PC-9 (cell line): ENCODE measurements at regions not wholly inside any gene's neighbourhood (a gene's known extent, or its start where the extent isn't known, plus 50 kb on each side); places are given as distances from the start of the nearest gene placed in this dataset.

Experiments
- BruUV-seq: library from RNA; stranded (reverse); fragments of 400-500 nt; replicated peaks from 2 replicates; lab custom pipeline; 2021; lab: Mats Ljungman, UMichigan
- CTCF ChIA-PET: fragments of 300-600 bp; sonication (Branson Sonifier 250); formaldehyde crosslinking; loops from one replicate; lab custom pipeline; 2022; ENCODE audit warnings: antibody characterized with exemption; lab: Charles Lee
- POLR2A ChIA-PET: fragments of 300-600 bp; sonication (Branson Sonifier 250); formaldehyde crosslinking; loops from one replicate; lab custom pipeline; 2022; ENCODE audit warnings: antibody characterized with exemption; ENCODE audit not compliant: unreplicated experiment; lab: Charles Lee
- DNase-seq, 2 experiments: peaks; one replicate each; pipeline versions ENCODE4 v3.0.0 to v3.0.0-alpha.2; 2015 to 2022; ENCODE audit warnings: mixed read lengths in 1 of 2
- H2AFZ ChIP-seq: fragments of 200-600 bp; sonication (generic); 2 replicates; pipeline ENCODE4 v1.8.1; 2017; ENCODE audit warnings: antibody characterized with exemption
- H3F3A ChIP-seq: fragments of 200-600 bp; sonication (generic); 2 replicates; pipeline ENCODE4 v1.8.1; 2017; ENCODE audit warnings: antibody characterized with exemption, mild to moderate bottlenecking, low read depth; ENCODE audit not compliant: insufficient read depth
- H3K27ac ChIP-seq: fragments of 200-600 bp; sonication (generic); 2 replicates; pipeline ENCODE4 v1.6.1; 2016; ENCODE audit warnings: mixed run types
- H3K27me3 ChIP-seq: fragments of 200-600 bp; sonication (generic); 2 replicates; pipeline ENCODE4 v1.6.1; 2016; ENCODE audit warnings: low read depth, mixed run types; ENCODE audit not compliant: insufficient read depth
- H3K36me3 ChIP-seq: fragments of 200-600 bp; sonication (generic); 2 replicates; pipeline ENCODE4 v1.6.1; 2016; ENCODE audit warnings: low read depth, mixed run types
- H3K4me1 ChIP-seq: fragments of 200-600 bp; sonication (generic); replicated peaks from 2 replicates; pipeline ENCODE4 v1.6.1; 2016; ENCODE audit warnings: mixed run types; ENCODE audit not compliant: insufficient read depth
- H3K4me2 ChIP-seq: fragments of 200-600 bp; sonication (generic); 2 replicates; pipeline ENCODE4 v1.6.1; 2017; ENCODE audit warnings: mixed run types
- H3K4me3 ChIP-seq: fragments of 200-600 bp; sonication (generic); 2 replicates; pipeline ENCODE4 v1.6.1; 2016; ENCODE audit warnings: mixed run types
- H3K79me2 ChIP-seq: fragments of 200-600 bp; sonication (generic); 2 replicates; pipeline ENCODE4 v1.6.1; 2017; ENCODE audit warnings: low read depth, mixed run types
- H3K9me2 ChIP-seq: fragments of 200-600 bp; sonication (generic); 2 replicates; pipeline ENCODE4 v1.8.1; 2017; ENCODE audit warnings: mild to moderate bottlenecking; ENCODE audit not compliant: insufficient read depth
- H3K9me3 ChIP-seq: fragments of 200-600 bp; sonication (generic); 2 replicates; pipeline ENCODE4 v1.8.1; 2016; ENCODE audit warnings: low read depth; ENCODE audit not compliant: insufficient read depth
- H4K20me1 ChIP-seq: fragments of 200-600 bp; sonication (generic); 2 replicates; pipeline ENCODE4 v1.8.1; 2017; ENCODE audit not compliant: insufficient read depth
- EZH2 ChIP-seq: fragments of 200-600 bp; sonication (generic); IDR thresholded peaks from 2 replicates; pipeline ENCODE4 v1.8.0; 2017; ENCODE audit warnings: antibody characterized with exemption, low read depth
- intact Hi-C: fragments of 100-400 bp; cut with micrococcal nuclease; formaldehyde crosslinking; loops from one replicate; pipeline ENCODE4 v1.10.0; 2022; ENCODE audit not compliant: unreplicated experiment
- TF ChIP-seq, protein P1 (sequence below): fragments of 200-600 bp; sonication (generic); conservative IDR thresholded peaks from 2 replicates; pipeline ENCODE4 v1.6.1; 2017; ENCODE audit warnings: mixed run types, antibody characterized with exemption, mild to moderate bottlenecking, moderate library complexity

- Histone ChIP-seq H2AFZ (no peak overlapping the region), H3F3A (no peaks in the 10 kb centered on the region), H3K36me3 (no peaks in the 10 kb centered on the region), H3K9me3 (no peaks in the 10 kb centered on the region), H3K79me2 (no peaks in the 10 kb centered on the region), H3K4me1 (peaks cover 10% of the 10 kb centered on the region; the same call in 1 of the 2 replicates), H4K20me1 (no peaks in the 10 kb centered on the region), H3K27me3 (no peaks in the 10 kb centered on the region), H3K27ac (no peak overlapping the region), H3K9me2 (no peaks in the 10 kb centered on the region), H3K4me2 (0 out of 2 replicates have a peak overlapping the region, but pooled peaks have one; percentile 3), H3K4me3 (no peak overlapping the region)
- BruUV-seq, result no TSS peak
- CTCF ChIA-PET, result no interaction called here
- intact Hi-C loops, result no loop called here
- POLR2A ChIA-PET, result interaction anchor here (0.7 kb wide), 1 partner anchor 24 kb away, joined by 4 read pairs; no protein-coding TSS in a partner anchor
- no peak for TF ChIP-seq EZH2
- TF ChIP-seq, protein P1, sequence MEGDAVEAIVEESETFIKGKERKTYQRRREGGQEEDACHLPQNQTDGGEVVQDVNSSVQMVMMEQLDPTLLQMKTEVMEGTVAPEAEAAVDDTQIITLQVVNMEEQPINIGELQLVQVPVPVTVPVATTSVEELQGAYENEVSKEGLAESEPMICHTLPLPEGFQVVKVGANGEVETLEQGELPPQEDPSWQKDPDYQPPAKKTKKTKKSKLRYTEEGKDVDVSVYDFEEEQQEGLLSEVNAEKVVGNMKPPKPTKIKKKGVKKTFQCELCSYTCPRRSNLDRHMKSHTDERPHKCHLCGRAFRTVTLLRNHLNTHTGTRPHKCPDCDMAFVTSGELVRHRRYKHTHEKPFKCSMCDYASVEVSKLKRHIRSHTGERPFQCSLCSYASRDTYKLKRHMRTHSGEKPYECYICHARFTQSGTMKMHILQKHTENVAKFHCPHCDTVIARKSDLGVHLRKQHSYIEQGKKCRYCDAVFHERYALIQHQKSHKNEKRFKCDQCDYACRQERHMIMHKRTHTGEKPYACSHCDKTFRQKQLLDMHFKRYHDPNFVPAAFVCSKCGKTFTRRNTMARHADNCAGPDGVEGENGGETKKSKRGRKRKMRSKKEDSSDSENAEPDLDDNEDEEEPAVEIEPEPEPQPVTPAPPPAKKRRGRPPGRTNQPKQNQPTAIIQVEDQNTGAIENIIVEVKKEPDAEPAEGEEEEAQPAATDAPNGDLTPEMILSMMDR, result no peak
- no peak for DNase-seq
These were observed 208.7 kb downstream of the CRPPA start for GRCh38 chr7:16212610-16213009.

DNA sequence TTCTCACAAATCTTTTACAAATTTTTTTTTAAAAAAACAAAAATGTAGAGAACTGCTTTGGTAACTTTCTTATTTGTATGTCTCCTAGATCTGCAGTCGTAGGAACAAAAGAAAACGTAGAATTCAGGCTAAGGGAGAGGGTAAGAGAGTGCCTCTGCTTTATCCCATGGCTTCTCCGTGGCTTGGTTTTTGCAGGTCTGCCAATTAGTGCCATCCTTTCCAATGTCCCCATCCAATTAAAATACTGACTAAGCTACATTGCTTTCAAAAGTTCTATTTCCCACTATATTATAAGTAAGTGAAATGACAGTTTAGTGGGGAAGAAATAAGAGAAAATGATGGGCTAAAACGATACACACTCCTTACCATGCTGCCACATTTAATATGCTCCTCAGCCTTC lies 209.3 kb downstream of the CRPPA start:
- CTCF ChIA-PET, result no interaction called here
- Histone ChIP-seq H4K20me1 (no peaks in the 10 kb centered on the region), H3K36me3 (no peaks in the 10 kb centered on the region), H3K27me3 (no peaks in the 10 kb centered on the region), H3K27ac (no peak overlapping the region), H3K4me3 (no peak overlapping the region), H3K79me2 (no peaks in the 10 kb centered on the region), H3K9me2 (no peaks in the 10 kb centered on the region), H3K9me3 (no peaks in the 10 kb centered on the region), H2AFZ (no peak overlapping the region), H3K4me1 (peaks cover 10% of the 10 kb centered on the region; the same call in 1 of the 2 replicates), H3F3A (no peaks in the 10 kb centered on the region), H3K4me2 (no peak overlapping the region)
- intact Hi-C loops, result no loop called here
- TF ChIP-seq, protein P1, result no peak
- no peak for TF ChIP-seq EZH2
- no TSS peak for BruUV-seq
- DNase-seq, result no peak
- POLR2A ChIA-PET, result no interaction called here

- CTCF ChIA-PET, result no interaction called here
- Histone ChIP-seq H4K20me1 (no peaks in the 10 kb centered on the region), H3K4me1 (peaks cover 10% of the 10 kb centered on the region; the same call in 1 of the 2 replicates)
These were observed 209.9 kb downstream of the CRPPA start for GRCh38 chr7:16211402-16211925.

More at GRCh38 chr7:16211402-16211925, 209.9 kb downstream of the CRPPA start:
- Histone ChIP-seq H3K27ac (no peak overlapping the region), H3K9me2 (no peaks in the 10 kb centered on the region), H3F3A (no peaks in the 10 kb centered on the region), H3K27me3 (no peaks in the 10 kb centered on the region), H3K9me3 (no peaks in the 10 kb centered on the region), H2AFZ (no peak overlapping the region), H3K36me3 (no peaks in the 10 kb centered on the region), H3K4me3 (no peak overlapping the region), H3K4me2 (no peak overlapping the region), H3K79me2 (no peaks in the 10 kb centered on the region)
- BruUV-seq, result no TSS peak
- intact Hi-C loops, result no loop called here
- TF ChIP-seq, protein P1, result no peak
- TF ChIP-seq EZH2, result no peak
- POLR2A ChIA-PET, result interaction anchor here (0.6 kb wide), 1 partner anchor 37 kb away, joined by 12 read pairs; no protein-coding TSS in a partner anchor
- DNase-seq, result no peak
